SK-N-SH (cell line): ENCODE measurements at regions not wholly inside any gene's neighbourhood (a gene's known extent, or its start where the extent isn't known, plus 50 kb on each side); places are given as distances from the start of the nearest gene placed in this dataset.
A peak's percentile ranks its signal among the peaks of the same experiment; 100 is the strongest.

ENCODE experiments used
- CTCF ChIA-PET: fragments of 300-600, 350-600 bp; formaldehyde crosslinking; extraction: SDS; loops from one replicate; lab custom pipeline; 2021; lab: Yijun Ruan, JAX
- POLR2A ChIA-PET: fragments of 350-600 bp; sonication (Branson Sonifier 250); formaldehyde crosslinking; extraction: SDS; loops from one replicate; lab custom pipeline; 2020; ENCODE audit warnings: antibody characterized with exemption, inconsistent platforms; lab: Yijun Ruan, JAX
- DNase-seq: peaks from one replicate; pipeline ENCODE4 v3.0.0; 2012
- H2AFZ ChIP-seq: fragments of 200-600 bp; sonication (generic); 2 replicates; pipeline ENCODE4 v1.8.1; 2016; ENCODE audit warnings: antibody characterized with exemption, mild to moderate bottlenecking, low read depth
- H3F3A ChIP-seq: fragments of 200-600 bp; sonication (generic); replicated peaks from 2 replicates; pipeline ENCODE3; 2016; ENCODE audit warnings: antibody characterized with exemption, mild to moderate bottlenecking; ENCODE audit not compliant: insufficient read depth
- H3K27ac ChIP-seq, 2 experiments: fragments of 200-500 bp in 1 of 2; fragments of 200-600 bp in 1 of 2; sonication (Bioruptor generic) in 1 of 2; sonication (generic), shearing (Covaris generic) in 1 of 2; 2 replicates each; pipeline versions ENCODE4 v1.5.1 to v1.6.1; 2014 to 2016; ENCODE audit warnings: low read depth in 2 of 2, inconsistent platforms in 1 of 2, low read length in 1 of 2, mild to moderate bottlenecking in 1 of 2, mixed read lengths in 1 of 2
- H3K27me3 ChIP-seq: fragments of 200-600 bp; sonication (generic), shearing (Covaris generic); 2 replicates; pipeline ENCODE4 v1.6.1; 2016; ENCODE audit warnings: mixed run types; ENCODE audit not compliant: insufficient read depth
- H3K36me3 ChIP-seq, 2 experiments: fragments of 200-500 bp in 1 of 2; fragments of 200-600 bp in 1 of 2; sonication (Bioruptor generic) in 1 of 2; sonication (generic) in 1 of 2; replicated peaks in 1 of 2; 2 replicates each; pipeline versions ENCODE3 to v1.5.1; 2014 to 2016; ENCODE audit warnings: low read length in 1 of 2, mild to moderate bottlenecking in 1 of 2; ENCODE audit not compliant: insufficient read depth in 2 of 2, control insufficient read depth in 1 of 2
- H3K4me1 ChIP-seq, 2 experiments: fragments of 200-500 bp in 1 of 2; fragments of 200-600 bp in 1 of 2; sonication (Bioruptor generic) in 1 of 2; sonication (generic), shearing (Covaris generic) in 1 of 2; 2 replicates each; pipeline versions ENCODE4 v1.5.1 to v1.6.1; 2014 to 2016; ENCODE audit warnings: low read depth in 1 of 2, low read length in 1 of 2, mixed run types in 1 of 2; ENCODE audit not compliant: insufficient read depth in 2 of 2, control insufficient read depth in 1 of 2
- H3K4me2 ChIP-seq: fragments of 200-600 bp; sonication (generic), shearing (Covaris generic); 2 replicates; pipeline ENCODE4 v1.6.1; 2017; ENCODE audit warnings: mixed run types
- H3K4me3 ChIP-seq, 2 experiments: fragments of 200-500 bp in 1 of 2; fragments of 200-600 bp in 1 of 2; sonication (Bioruptor generic) in 1 of 2; sonication (generic), shearing (Covaris generic) in 1 of 2; 2 replicates each; pipeline versions ENCODE4 v1.5.1 to v1.8.1; 2014 to 2016; ENCODE audit warnings: low read depth in 2 of 2, inconsistent platforms in 1 of 2, low read length in 1 of 2, mild to moderate bottlenecking in 1 of 2, mixed read lengths in 1 of 2, moderate library complexity in 1 of 2
- H3K79me2 ChIP-seq: fragments of 200-600 bp; sonication (generic); 2 replicates; pipeline ENCODE4 v1.8.1; 2017; ENCODE audit warnings: mild to moderate bottlenecking; ENCODE audit not compliant: insufficient read depth
- H3K9ac ChIP-seq: fragments of 200-600 bp; sonication (generic); 2 replicates; pipeline ENCODE4 v1.6.1; 2017; ENCODE audit warnings: mixed run types
- H3K9me2 ChIP-seq: fragments of 200-600 bp; sonication (generic); 2 replicates; pipeline ENCODE4 v1.6.1; 2017; ENCODE audit warnings: mixed run types
- H3K9me3 ChIP-seq: fragments of 200-600 bp; sonication (generic); 2 replicates; pipeline ENCODE4 v1.6.1; 2017; ENCODE audit warnings: mixed run types, mild to moderate bottlenecking, moderate library complexity
- H4K20me1 ChIP-seq: fragments of 200-600 bp; sonication (generic); 2 replicates; pipeline ENCODE4 v1.6.1; 2017; ENCODE audit warnings: mild to moderate bottlenecking, mixed run types; ENCODE audit not compliant: insufficient read depth
- CHD2 ChIP-seq: fragments of 150-350 bp; IDR thresholded peaks from 2 replicates; pipeline ENCODE4 v1.6.1; 2018; ENCODE audit warnings: low read length; ENCODE audit not compliant: partially characterized antibody
- ELF1 ChIP-seq: IDR thresholded peaks from 2 replicates; pipeline ENCODE4 v1.4.0; 2012
- FOSL2 ChIP-seq: IDR thresholded peaks from 2 replicates; pipeline ENCODE4 v1.4.0; 2012; ENCODE audit warnings: low read depth, mild to moderate bottlenecking, moderate library complexity, borderline replicate concordance
- FOXJ3 ChIP-seq: sonication (generic); formaldehyde crosslinking; IDR thresholded peaks from 2 replicates; pipeline ENCODE4 v1.5.1; 2020; ENCODE audit warnings: mild to moderate bottlenecking, missing genetic modification reagents
- FOXM1 ChIP-seq: IDR thresholded peaks from 2 replicates; pipeline ENCODE4 v1.4.0; 2012; ENCODE audit warnings: low read depth, mild to moderate bottlenecking
- GATA2 ChIP-seq: sonication (generic); formaldehyde crosslinking; IDR thresholded peaks from 2 replicates; pipeline ENCODE4 v1.5.0; 2020; ENCODE audit warnings: mild to moderate bottlenecking, missing genetic modification reagents
- JUND ChIP-seq: IDR thresholded peaks from 2 replicates; pipeline ENCODE4 v1.4.0; 2012
- MEF2A ChIP-seq: IDR thresholded peaks from 2 replicates; pipeline ENCODE4 v1.4.0; 2012; ENCODE audit warnings: low read depth, borderline replicate concordance
- NRF1 ChIP-seq: IDR thresholded peaks from 2 replicates; pipeline ENCODE4 v1.6.1; 2012; ENCODE audit warnings: low read depth, mild to moderate bottlenecking, low read length
- RCOR1 ChIP-seq: fragments of 150-350 bp; IDR thresholded peaks from 2 replicates; pipeline ENCODE4 v1.6.1; 2017; ENCODE audit warnings: antibody characterized with exemption, low read length
- SMC3 ChIP-seq: IDR thresholded peaks from 2 replicates; pipeline ENCODE4 v1.6.1; 2012; ENCODE audit warnings: low read depth, low read length, improper control_type of control experiment
- TAF1 ChIP-seq: IDR thresholded peaks from 2 replicates; pipeline ENCODE4 v1.6.1; 2012; ENCODE audit warnings: low read depth, mild to moderate bottlenecking, low read length, moderate library complexity, borderline replicate concordance
- TCF12 ChIP-seq: IDR thresholded peaks from 2 replicates; pipeline ENCODE4 v1.4.0; 2012
- USF2 ChIP-seq: fragments of 150-350 bp; IDR thresholded peaks from 2 replicates; pipeline ENCODE4 v1.6.1; 2017; ENCODE audit warnings: antibody characterized with exemption, low read length, low read depth, borderline replicate concordance
- YY1 ChIP-seq: IDR thresholded peaks from 2 replicates; pipeline ENCODE4 v1.4.0; 2012; ENCODE audit warnings: low read depth, mild to moderate bottlenecking
- WGBS: methylation state at CpG from one replicate; pipeline ENCODE4 v1.1.6; 2017; ENCODE audit warnings: low lambda C conversion rate; 5-methylcytosine and 5-hydroxymethylcytosine counted together
- TF ChIP-seq, protein P1 (sequence below): fragments of 200-600 bp; sonication (generic); IDR thresholded peaks from 2 replicates; pipeline ENCODE4 v1.6.1; 2017; ENCODE audit warnings: antibody characterized with exemption, mild to moderate bottlenecking, moderate library complexity
- TF ChIP-seq, protein P2 (sequence below): IDR thresholded peaks from 2 replicates; pipeline ENCODE4 v1.4.0; 2012; ENCODE audit warnings: low read depth, borderline replicate concordance

- no peaks in the 10 kb centered on the region for H3K4me1 ChIP-seq
- no peaks in the 10 kb centered on the region for H3K9me3 ChIP-seq
- no peaks in the 10 kb centered on the region for H3K36me3 ChIP-seq
- TF ChIP-seq FOSL2 (no peak), RCOR1 (no peak), ELF1 (no peak), TAF1 (no peak), JUND (no peak), YY1 (no peak), NRF1 (no peak), CHD2 (no peak), USF2 (no peak), TCF12 (no peak), FOXM1 (no peak)
- TF ChIP-seq, protein P1, sequence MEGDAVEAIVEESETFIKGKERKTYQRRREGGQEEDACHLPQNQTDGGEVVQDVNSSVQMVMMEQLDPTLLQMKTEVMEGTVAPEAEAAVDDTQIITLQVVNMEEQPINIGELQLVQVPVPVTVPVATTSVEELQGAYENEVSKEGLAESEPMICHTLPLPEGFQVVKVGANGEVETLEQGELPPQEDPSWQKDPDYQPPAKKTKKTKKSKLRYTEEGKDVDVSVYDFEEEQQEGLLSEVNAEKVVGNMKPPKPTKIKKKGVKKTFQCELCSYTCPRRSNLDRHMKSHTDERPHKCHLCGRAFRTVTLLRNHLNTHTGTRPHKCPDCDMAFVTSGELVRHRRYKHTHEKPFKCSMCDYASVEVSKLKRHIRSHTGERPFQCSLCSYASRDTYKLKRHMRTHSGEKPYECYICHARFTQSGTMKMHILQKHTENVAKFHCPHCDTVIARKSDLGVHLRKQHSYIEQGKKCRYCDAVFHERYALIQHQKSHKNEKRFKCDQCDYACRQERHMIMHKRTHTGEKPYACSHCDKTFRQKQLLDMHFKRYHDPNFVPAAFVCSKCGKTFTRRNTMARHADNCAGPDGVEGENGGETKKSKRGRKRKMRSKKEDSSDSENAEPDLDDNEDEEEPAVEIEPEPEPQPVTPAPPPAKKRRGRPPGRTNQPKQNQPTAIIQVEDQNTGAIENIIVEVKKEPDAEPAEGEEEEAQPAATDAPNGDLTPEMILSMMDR: no peak
- TF ChIP-seq, protein P2, sequence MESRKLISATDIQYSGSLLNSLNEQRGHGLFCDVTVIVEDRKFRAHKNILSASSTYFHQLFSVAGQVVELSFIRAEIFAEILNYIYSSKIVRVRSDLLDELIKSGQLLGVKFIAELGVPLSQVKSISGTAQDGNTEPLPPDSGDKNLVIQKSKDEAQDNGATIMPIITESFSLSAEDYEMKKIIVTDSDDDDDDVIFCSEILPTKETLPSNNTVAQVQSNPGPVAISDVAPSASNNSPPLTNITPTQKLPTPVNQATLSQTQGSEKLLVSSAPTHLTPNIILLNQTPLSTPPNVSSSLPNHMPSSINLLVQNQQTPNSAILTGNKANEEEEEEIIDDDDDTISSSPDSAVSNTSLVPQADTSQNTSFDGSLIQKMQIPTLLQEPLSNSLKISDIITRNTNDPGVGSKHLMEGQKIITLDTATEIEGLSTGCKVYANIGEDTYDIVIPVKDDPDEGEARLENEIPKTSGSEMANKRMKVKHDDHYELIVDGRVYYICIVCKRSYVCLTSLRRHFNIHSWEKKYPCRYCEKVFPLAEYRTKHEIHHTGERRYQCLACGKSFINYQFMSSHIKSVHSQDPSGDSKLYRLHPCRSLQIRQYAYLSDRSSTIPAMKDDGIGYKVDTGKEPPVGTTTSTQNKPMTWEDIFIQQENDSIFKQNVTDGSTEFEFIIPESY: no peak
- H3K9ac ChIP-seq: no peak overlapping the region
- H4K20me1 ChIP-seq: no peaks in the 10 kb centered on the region
- 86% methylated on average over 1 of the region's 1 CpG for WGBS
- CTCF ChIA-PET: no interaction called here
- no peak overlapping the region for H3K27ac ChIP-seq
- no peaks in the 10 kb centered on the region for H3K27me3 ChIP-seq
- no peaks in the 10 kb centered on the region for H3F3A ChIP-seq
- no peak overlapping the region for H3K4me3 ChIP-seq
- POLR2A ChIA-PET: no interaction called here
- H3K4me2 ChIP-seq: no peak overlapping the region
- 0 out of 2 replicates have a peak, but pooled peaks cover 3% of the 10 kb centered on the region for H3K9me2 ChIP-seq
- H2AFZ ChIP-seq: no peak overlapping the region
- DNase-seq: no peak
- no peaks in the 10 kb centered on the region for H3K79me2 ChIP-seq
Observed at GRCh38 chr13:84668637-84669036, 786.4 kb upstream of the SLITRK1 start.

DNA sequence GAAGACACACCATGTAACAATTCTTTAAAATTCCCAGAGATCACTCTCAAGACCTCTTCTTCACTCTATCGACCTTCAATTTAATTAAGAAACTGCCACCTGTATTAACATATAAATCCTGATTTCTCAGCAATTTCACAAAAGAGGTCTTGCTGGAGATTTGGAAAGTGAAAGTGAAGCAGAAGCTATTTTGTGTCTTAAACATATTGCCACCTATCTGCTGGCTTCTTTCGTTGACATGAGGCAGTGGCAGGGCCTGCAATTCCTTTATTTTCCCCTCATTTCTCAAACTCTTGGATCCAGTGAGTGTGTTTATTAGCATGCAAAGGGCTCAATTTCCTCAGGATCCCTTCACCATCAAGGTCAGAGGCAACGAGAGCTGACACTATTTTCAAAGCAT is 780.2 kb upstream of the SLITRK1 start:
- POLR2A ChIA-PET: no interaction called here
- no peak for DNase-seq
- peak overlapping the region in 1 of 2 experiments; percentile 17; a peak in 2 of 4 replicates for H3K4me3 ChIP-seq
- H3K9me3 ChIP-seq: no peaks in the 10 kb centered on the region
- peak overlapping the region; percentile 29 for H3K4me2 ChIP-seq
- H2AFZ ChIP-seq: peak overlapping the region; percentile 70
- CTCF ChIA-PET: no interaction called here
- no peaks in the 10 kb centered on the region for H3K79me2 ChIP-seq
- H3K9ac ChIP-seq: no peak overlapping the region
- no peaks in the 10 kb centered on the region for H3K9me2 ChIP-seq
- H3F3A ChIP-seq: peaks cover 8% of the 10 kb centered on the region
- H3K36me3 ChIP-seq: no peaks in the 10 kb centered on the region
- no peak overlapping the region for H3K27ac ChIP-seq
- no peaks in the 10 kb centered on the region for H4K20me1 ChIP-seq
- H3K27me3 ChIP-seq: no peaks in the 10 kb centered on the region
- WGBS: 37% methylated on average over 3 of the region's 3 CpGs
- TF ChIP-seq GATA2: no peak
- TF ChIP-seq CHD2: no peak
- no peak for TF ChIP-seq FOXJ3 (CRISPR knock-in tag)
- TF ChIP-seq MEF2A: no peak
- no peak for TF ChIP-seq SMC3
- TF ChIP-seq JUND: no peak
- TF ChIP-seq, protein P1: no peak
- H3K4me1 ChIP-seq: peaks cover 0 to 6% of the 10 kb centered on the region in 2 experiments; a peak in 1 of 4 replicates
